DND-41 (cell line): ENCODE measurements at regions not wholly inside any gene's neighbourhood (a gene's known extent, or its start where the extent isn't known, plus 50 kb on each side); places are given as distances from the start of the nearest gene placed in this dataset.

Source experiments
- ATAC-seq: fragments of 200-7000 bp; cut with Tn5 transposase; 3 replicates; pipeline ENCODE4 v1.9.1; 2021; ENCODE audit warnings: low read depth; ENCODE audit not compliant: insufficient read depth
- DNase-seq: peaks from one replicate; pipeline ENCODE4 v3.0.0-alpha.2; 2020
- H2AFZ ChIP-seq: 2 replicates; pipeline ENCODE4 v1.6.0; 2012; ENCODE audit warnings: low read depth, low read length
- H3K27ac ChIP-seq: 2 replicates; pipeline ENCODE4 v1.5.1; 2012; ENCODE audit warnings: low read length, inconsistent platforms
- H3K27me3 ChIP-seq: fragments of 200-600 bp; sonication (generic); 2 replicates; pipeline ENCODE4 v1.6.0; 2012; ENCODE audit warnings: low read length, mild to moderate bottlenecking, inconsistent platforms; ENCODE audit not compliant: insufficient read depth, poor library complexity
- H3K36me3 ChIP-seq: 2 replicates; pipeline ENCODE4 v1.5.1; 2012; ENCODE audit warnings: low read length, inconsistent platforms; ENCODE audit not compliant: insufficient read depth
- H3K4me1 ChIP-seq: 2 replicates; pipeline ENCODE4 v1.5.1; 2012; ENCODE audit warnings: mild to moderate bottlenecking, low read length; ENCODE audit not compliant: insufficient read depth
- H3K4me2 ChIP-seq: 2 replicates; pipeline ENCODE4 v1.6.0; 2012; ENCODE audit warnings: mild to moderate bottlenecking, moderate library complexity, low read length, inconsistent platforms; ENCODE audit not compliant: insufficient read depth
- H3K4me3 ChIP-seq, 2 experiments: fragments of 200-600 bp in 1 of 2; shearing (Covaris generic) in 1 of 2; 2 replicates each; pipeline ENCODE4 v1.5.1; 2012 to 2016; ENCODE audit warnings: inconsistent platforms in 2 of 2, low read length in 2 of 2, mild to moderate bottlenecking in 2 of 2, low read depth in 1 of 2, moderate library complexity in 1 of 2
- H3K79me2 ChIP-seq: 2 replicates; pipeline ENCODE4 v1.6.0; 2012; ENCODE audit warnings: low read length, inconsistent platforms; ENCODE audit not compliant: insufficient read depth
- H3K9ac ChIP-seq: 2 replicates; pipeline ENCODE4 v1.6.0; 2012; ENCODE audit warnings: low read depth, mild to moderate bottlenecking, inconsistent platforms, low read length, moderate library complexity
- H3K9me3 ChIP-seq: 2 replicates; pipeline ENCODE4 v1.5.1; 2012; ENCODE audit warnings: low read length, moderate library complexity, mild to moderate bottlenecking, inconsistent platforms; ENCODE audit not compliant: insufficient read depth, severe bottlenecking
- H4K20me1 ChIP-seq: 2 replicates; pipeline ENCODE4 v1.6.0; 2012; ENCODE audit warnings: low read length; ENCODE audit not compliant: insufficient read depth
- EZH2 ChIP-seq: IDR thresholded peaks from 3 replicates; pipeline ENCODE4 v1.6.1; 2012; ENCODE audit warnings: borderline replicate concordance, low read depth, mild to moderate bottlenecking, moderate library complexity, low read length, inconsistent platforms; ENCODE audit not compliant: severe bottlenecking
- TF ChIP-seq, protein P1 (sequence below): IDR thresholded peaks from 2 replicates; pipeline ENCODE4 v1.5.1; 2012; ENCODE audit warnings: borderline replicate concordance, low read length, moderate library complexity, mild to moderate bottlenecking; ENCODE audit not compliant: poor library complexity, severe bottlenecking; ENCODE audit errors: extremely low read depth

GRCh38 chr10:118818621-118819221, 64.0 kb upstream of the CACUL1 start:
- no peak overlapping the region for H3K9ac ChIP-seq
- ATAC-seq (no peak), DNase-seq (no peak)
- no peaks in the 10 kb centered on the region for H3K79me2 ChIP-seq
- H3K4me2 ChIP-seq, result no peak overlapping the region
- no peaks in the 10 kb centered on the region for H3K9me3 ChIP-seq
- H4K20me1 ChIP-seq, result no peaks in the 10 kb centered on the region
- H2AFZ ChIP-seq, result no peak overlapping the region
- peaks cover 7% of the 10 kb centered on the region for H3K27me3 ChIP-seq
- no peak overlapping the region for H3K4me3 ChIP-seq
- no peak for TF ChIP-seq EZH2
- no peak overlapping the region for H3K27ac ChIP-seq
- no peaks in the 10 kb centered on the region for H3K4me1 ChIP-seq
- H3K36me3 ChIP-seq, result no peaks in the 10 kb centered on the region

- Histone ChIP-seq H4K20me1 (no peaks in the 10 kb centered on the region), H3K4me1 (no peaks in the 10 kb centered on the region), H2AFZ (no peak overlapping the region), H3K79me2 (no peaks in the 10 kb centered on the region), H3K4me2 (no peak overlapping the region), H3K27ac (no peak overlapping the region), H3K27me3 (no peaks in the 10 kb centered on the region), H3K4me3 (no peak overlapping the region), H3K9me3 (no peaks in the 10 kb centered on the region), H3K9ac (no peak overlapping the region), H3K36me3 (no peaks in the 10 kb centered on the region)
- TF ChIP-seq, protein P1, sequence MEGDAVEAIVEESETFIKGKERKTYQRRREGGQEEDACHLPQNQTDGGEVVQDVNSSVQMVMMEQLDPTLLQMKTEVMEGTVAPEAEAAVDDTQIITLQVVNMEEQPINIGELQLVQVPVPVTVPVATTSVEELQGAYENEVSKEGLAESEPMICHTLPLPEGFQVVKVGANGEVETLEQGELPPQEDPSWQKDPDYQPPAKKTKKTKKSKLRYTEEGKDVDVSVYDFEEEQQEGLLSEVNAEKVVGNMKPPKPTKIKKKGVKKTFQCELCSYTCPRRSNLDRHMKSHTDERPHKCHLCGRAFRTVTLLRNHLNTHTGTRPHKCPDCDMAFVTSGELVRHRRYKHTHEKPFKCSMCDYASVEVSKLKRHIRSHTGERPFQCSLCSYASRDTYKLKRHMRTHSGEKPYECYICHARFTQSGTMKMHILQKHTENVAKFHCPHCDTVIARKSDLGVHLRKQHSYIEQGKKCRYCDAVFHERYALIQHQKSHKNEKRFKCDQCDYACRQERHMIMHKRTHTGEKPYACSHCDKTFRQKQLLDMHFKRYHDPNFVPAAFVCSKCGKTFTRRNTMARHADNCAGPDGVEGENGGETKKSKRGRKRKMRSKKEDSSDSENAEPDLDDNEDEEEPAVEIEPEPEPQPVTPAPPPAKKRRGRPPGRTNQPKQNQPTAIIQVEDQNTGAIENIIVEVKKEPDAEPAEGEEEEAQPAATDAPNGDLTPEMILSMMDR, result no peak
- no peak for TF ChIP-seq EZH2
- ATAC-seq (no peak), DNase-seq (no peak)
Observed at GRCh38 chr10:118820326-118821116, 65.8 kb upstream of the CACUL1 start.

DNA sequence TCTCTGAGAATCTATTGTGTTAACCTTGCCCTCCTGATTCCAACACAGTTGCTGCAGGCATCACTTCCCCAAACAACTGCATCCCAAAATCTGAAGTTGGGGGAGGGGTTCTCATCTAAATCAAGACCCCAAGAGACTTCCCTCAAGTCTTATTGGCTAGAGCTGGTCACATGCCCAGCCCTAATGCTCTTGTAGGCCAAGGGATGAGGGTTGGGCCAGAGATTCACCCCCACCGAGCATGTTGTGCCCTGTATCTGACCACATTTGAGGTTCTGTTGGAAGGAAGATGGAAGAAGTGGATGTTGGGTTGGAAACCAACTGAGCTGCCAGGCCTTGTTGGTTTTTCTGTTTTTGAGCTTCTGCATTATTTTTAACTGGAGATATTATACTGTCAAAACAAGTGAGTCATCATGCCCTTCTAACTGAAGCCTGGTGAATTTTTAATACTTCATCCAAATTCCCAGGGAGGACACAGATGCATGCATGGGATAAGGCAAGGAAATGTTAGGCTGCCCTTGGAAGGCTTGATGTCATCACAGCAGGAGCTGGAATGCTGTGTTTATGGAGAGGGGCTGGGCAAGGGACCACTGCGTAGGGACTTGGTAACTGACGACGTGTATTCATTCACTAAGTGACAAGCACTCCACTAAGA, 68.6 kb upstream of the CACUL1 start:
- Histone ChIP-seq H3K27ac (no peak overlapping the region), H3K79me2 (no peaks in the 10 kb centered on the region), H3K4me3 (no peak overlapping the region), H3K27me3 (no peaks in the 10 kb centered on the region), H3K9me3 (no peaks in the 10 kb centered on the region), H3K4me2 (no peak overlapping the region), H2AFZ (no peak overlapping the region), H3K4me1 (no peaks in the 10 kb centered on the region), H4K20me1 (no peaks in the 10 kb centered on the region), H3K36me3 (no peaks in the 10 kb centered on the region), H3K9ac (no peak overlapping the region)
- DNase-seq (no peak), ATAC-seq (no peak)
- TF ChIP-seq, protein P1, result no peak
- no peak for TF ChIP-seq EZH2

GRCh38 chr10:118827053-118827452, 72.3 kb upstream of the CACUL1 start:
- H3K9me3 ChIP-seq, result no peaks in the 10 kb centered on the region
- no peak overlapping the region for H3K4me2 ChIP-seq
- H3K9ac ChIP-seq, result no peak overlapping the region
- no peaks in the 10 kb centered on the region for H3K36me3 ChIP-seq
- ATAC-seq (no peak), DNase-seq (no peak)
- H3K4me1 ChIP-seq, result no peaks in the 10 kb centered on the region
- H3K4me3 ChIP-seq, result no peak overlapping the region
- no peaks in the 10 kb centered on the region for H4K20me1 ChIP-seq
- no peak overlapping the region for H2AFZ ChIP-seq
- no peak overlapping the region for H3K27ac ChIP-seq
- peaks cover 13% of the 10 kb centered on the region for H3K27me3 ChIP-seq
- no peaks in the 10 kb centered on the region for H3K79me2 ChIP-seq
- no peak for TF ChIP-seq EZH2
- TF ChIP-seq, protein P1, result no peak
